ENCODE measurements at regions not wholly inside any gene's neighbourhood (a gene's known extent, or its start where the extent isn't known, plus 50 kb on each side); places are given as distances from the start of the nearest gene placed in this dataset.

- H3K4me3 ChIP-seq (ENCODE audit: low read depth, low read length), result no peak overlapping the region
- DNase-seq (ENCODE audit: low read depth), result no peak
- no peak for TF ChIP-seq CTCF (IDR thresholded peaks at IDR 0.05; ENCODE audit: insufficient read depth, low read length)
Observed at GRCh38 chr15:69917056-69917455, 180.7 kb downstream of the TLE3 start.

GRCh38 chr15:69919816-69920215, 177.9 kb downstream of the TLE3 start:
- no peak for TF ChIP-seq CTCF (IDR thresholded peaks at IDR 0.05; ENCODE audit: insufficient read depth, low read length)
- H3K4me3 ChIP-seq (ENCODE audit: low read depth, low read length), result no peak overlapping the region
- DNase-seq (ENCODE audit: low read depth), result no peak

GRCh38 chr15:69920221-69920620, 177.5 kb downstream of the TLE3 start:
- TF ChIP-seq CTCF (IDR thresholded peaks at IDR 0.05; ENCODE audit: insufficient read depth, low read length), result no peak
- no peak overlapping the region for H3K4me3 ChIP-seq (ENCODE audit: low read depth, low read length)
- no peak for DNase-seq (ENCODE audit: low read depth)

- TF ChIP-seq CTCF (IDR thresholded peaks at IDR 0.05; ENCODE audit: insufficient read depth, low read length), result no peak
- DNase-seq (ENCODE audit: low read depth), result no peak
- no peak overlapping the region for H3K4me3 ChIP-seq (ENCODE audit: low read depth, low read length)
Observed at GRCh38 chr15:69921626-69922619, 175.8 kb downstream of the TLE3 start.

- no peak overlapping the region for H3K4me3 ChIP-seq (ENCODE audit: low read depth, low read length)
- no peak for TF ChIP-seq CTCF (IDR thresholded peaks at IDR 0.05; ENCODE audit: insufficient read depth, low read length)
- DNase-seq (ENCODE audit: low read depth), result no peak
Observed at GRCh38 chr15:69924531-69924930, 173.2 kb downstream of the TLE3 start.

GRCh38 chr15:69926006-69926405, 171.7 kb downstream of the TLE3 start:
- H3K4me3 ChIP-seq (ENCODE audit: low read depth, low read length), result no peak overlapping the region
- TF ChIP-seq CTCF (IDR thresholded peaks at IDR 0.05; ENCODE audit: insufficient read depth, low read length), result no peak
- DNase-seq (ENCODE audit: low read depth), result no peak
